Thoracic aorta (tissue), 2 donors: ENCODE measurements at regions not wholly inside any gene's neighbourhood (a gene's known extent, or its start where the extent isn't known, plus 50 kb on each side); places are given as distances from the start of the nearest gene placed in this dataset.
A peak's percentile ranks its signal among the peaks of the same experiment; 100 is the strongest.

ENCODE experiments used
- ATAC-seq: fragments of 150-250 bp; one replicate; pipeline ENCODE4 v1.8.0; 2017; ENCODE audit warnings: low read depth; ENCODE audit not compliant: insufficient number of reproducible peaks, low FRiP score
- DNase-seq: peaks from one replicate; pipeline ENCODE4 v3.0.0-alpha.2; 2020; ENCODE audit warnings: low spot score
- H3K27ac ChIP-seq, 2 donors: fragments of 200-600 bp; sonication (generic); 1 replicate in 1 of 2; 2 replicates in 1 of 2; pipeline ENCODE4 v1.5.1; 2016; ENCODE audit warnings: mild to moderate bottlenecking in 2 of 2, moderate library complexity in 2 of 2
- H3K27me3 ChIP-seq: fragments of 200-600 bp; sonication (generic); replicated peaks from 2 replicates; pipeline ENCODE4 v1.6.0; 2016; ENCODE audit warnings: mild to moderate bottlenecking; ENCODE audit not compliant: insufficient read depth
- H3K36me3 ChIP-seq: fragments of 200-600 bp; sonication (generic); one replicate; pipeline ENCODE4 v1.5.1; 2016
- H3K4me1 ChIP-seq, 2 donors: fragments of 200-600 bp; sonication (generic); 1 replicate in 1 of 2; 2 replicates in 1 of 2; pipeline versions ENCODE4 v1.5.1 to v1.6.0; 2016; ENCODE audit warnings: low read depth in 2 of 2, mild to moderate bottlenecking in 1 of 2; ENCODE audit not compliant: control insufficient read depth in 1 of 2
- H3K4me3 ChIP-seq: fragments of 200-600 bp; sonication (generic); 2 replicates; pipeline ENCODE4 v1.5.1; 2016; ENCODE audit warnings: mild to moderate bottlenecking
- H3K9me3 ChIP-seq: fragments of 200-600 bp; sonication (generic); 2 replicates; pipeline ENCODE4 v1.5.1; 2016
- TF ChIP-seq, protein P1 (sequence below): fragments of 200-600 bp; sonication (generic); IDR thresholded peaks from one replicate; pipeline ENCODE4 v1.5.1; 2019; ENCODE audit warnings: antibody characterized with exemption

DNA sequence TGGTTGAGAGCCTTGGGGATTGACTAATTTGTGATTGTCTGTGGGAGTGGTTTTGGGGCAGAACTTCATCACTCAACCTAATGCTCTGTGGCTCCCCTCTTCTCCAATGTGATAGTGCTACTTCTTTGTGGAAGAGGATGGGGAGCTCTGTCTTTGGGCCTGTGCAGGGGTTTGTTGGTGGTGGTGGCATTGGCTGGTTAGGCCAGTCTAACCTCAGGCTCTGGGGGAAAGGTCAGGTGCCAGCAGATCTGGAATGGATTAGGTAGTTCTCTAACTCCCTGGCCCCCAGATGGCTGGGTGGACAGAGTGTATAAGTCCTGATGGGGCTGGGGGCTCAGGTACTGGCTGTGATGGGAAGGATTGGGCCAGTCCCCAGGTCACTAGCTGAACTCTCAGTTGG lies 129.0 kb upstream of the CHD6 start:
- DNase-seq (no peak), ATAC-seq (no peak)
- no peak overlapping the region for H3K4me3 ChIP-seq
- TF ChIP-seq, protein P1, sequence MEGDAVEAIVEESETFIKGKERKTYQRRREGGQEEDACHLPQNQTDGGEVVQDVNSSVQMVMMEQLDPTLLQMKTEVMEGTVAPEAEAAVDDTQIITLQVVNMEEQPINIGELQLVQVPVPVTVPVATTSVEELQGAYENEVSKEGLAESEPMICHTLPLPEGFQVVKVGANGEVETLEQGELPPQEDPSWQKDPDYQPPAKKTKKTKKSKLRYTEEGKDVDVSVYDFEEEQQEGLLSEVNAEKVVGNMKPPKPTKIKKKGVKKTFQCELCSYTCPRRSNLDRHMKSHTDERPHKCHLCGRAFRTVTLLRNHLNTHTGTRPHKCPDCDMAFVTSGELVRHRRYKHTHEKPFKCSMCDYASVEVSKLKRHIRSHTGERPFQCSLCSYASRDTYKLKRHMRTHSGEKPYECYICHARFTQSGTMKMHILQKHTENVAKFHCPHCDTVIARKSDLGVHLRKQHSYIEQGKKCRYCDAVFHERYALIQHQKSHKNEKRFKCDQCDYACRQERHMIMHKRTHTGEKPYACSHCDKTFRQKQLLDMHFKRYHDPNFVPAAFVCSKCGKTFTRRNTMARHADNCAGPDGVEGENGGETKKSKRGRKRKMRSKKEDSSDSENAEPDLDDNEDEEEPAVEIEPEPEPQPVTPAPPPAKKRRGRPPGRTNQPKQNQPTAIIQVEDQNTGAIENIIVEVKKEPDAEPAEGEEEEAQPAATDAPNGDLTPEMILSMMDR = no peak
- H3K4me1 ChIP-seq = no peaks in the 10 kb centered on the region
- no peak overlapping the region for H3K27ac ChIP-seq
- H3K9me3 ChIP-seq = no peaks in the 10 kb centered on the region
- H3K36me3 ChIP-seq = no peaks in the 10 kb centered on the region
- no peaks in the 10 kb centered on the region for H3K27me3 ChIP-seq

- no peak overlapping the region for H3K4me3 ChIP-seq
- ATAC-seq (no peak), DNase-seq (no peak)
- no peaks in the 10 kb centered on the region for H3K36me3 ChIP-seq
- no peaks in the 10 kb centered on the region for H3K27me3 ChIP-seq
- TF ChIP-seq, protein P1 = no peak
- H3K4me1 ChIP-seq = no peaks in the 10 kb centered on the region
- no peak overlapping the region for H3K27ac ChIP-seq
- no peaks in the 10 kb centered on the region for H3K9me3 ChIP-seq
Observed at GRCh38 chr20:41746635-41747034, 128.5 kb upstream of the CHD6 start.

DNA sequence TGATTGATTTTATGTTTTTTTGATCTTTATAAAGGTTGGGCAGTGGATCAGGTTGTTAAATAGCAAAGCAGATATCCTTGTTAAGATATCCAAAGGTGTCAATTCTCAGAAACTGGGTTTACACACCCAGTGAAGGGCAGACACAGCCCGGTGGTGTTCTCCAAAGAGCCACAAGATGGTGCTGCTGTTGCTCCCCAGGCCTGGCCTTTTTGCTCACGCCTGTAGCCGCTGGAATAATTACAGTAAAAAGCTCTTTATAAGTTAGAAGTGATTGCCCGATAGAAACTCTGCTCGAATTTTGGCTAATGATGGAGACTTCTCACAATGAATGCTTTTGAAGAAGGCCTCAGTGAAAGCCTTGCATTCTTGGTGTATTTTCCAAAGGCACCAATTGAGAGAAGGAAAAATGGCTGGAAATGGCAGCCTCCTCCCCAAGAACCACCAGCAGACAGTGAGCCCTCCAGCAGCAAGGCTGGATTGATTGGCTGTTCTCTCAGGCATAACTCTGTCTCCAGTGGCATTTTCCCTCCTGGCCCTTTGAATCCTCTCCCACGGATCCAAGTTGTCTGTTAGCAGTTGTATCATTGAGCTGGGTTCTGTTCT lies 120.5 kb upstream of the CHD6 start:
- no peaks in the 10 kb centered on the region for H3K27me3 ChIP-seq
- no peak overlapping the region for H3K4me3 ChIP-seq
- ATAC-seq (no peak), DNase-seq (no peak)
- TF ChIP-seq, protein P1 = peak; percentile 61
- no peak overlapping the region for H3K27ac ChIP-seq
- H3K4me1 ChIP-seq = no peaks in the 10 kb centered on the region
- no peaks in the 10 kb centered on the region for H3K9me3 ChIP-seq
- H3K36me3 ChIP-seq = no peaks in the 10 kb centered on the region

GRCh38 chr20:41735949-41736348 lies 117.8 kb upstream of the CHD6 start:
- Histone ChIP-seq H3K36me3 (no peaks in the 10 kb centered on the region), H3K9me3 (no peaks in the 10 kb centered on the region), H3K27me3 (no peaks in the 10 kb centered on the region), H3K4me1 (no peaks in the 10 kb centered on the region), H3K27ac (no peak overlapping the region), H3K4me3 (no peak overlapping the region)
- no peak for ATAC-seq
- TF ChIP-seq, protein P1 = no peak
- DNase-seq = no peak

DNA sequence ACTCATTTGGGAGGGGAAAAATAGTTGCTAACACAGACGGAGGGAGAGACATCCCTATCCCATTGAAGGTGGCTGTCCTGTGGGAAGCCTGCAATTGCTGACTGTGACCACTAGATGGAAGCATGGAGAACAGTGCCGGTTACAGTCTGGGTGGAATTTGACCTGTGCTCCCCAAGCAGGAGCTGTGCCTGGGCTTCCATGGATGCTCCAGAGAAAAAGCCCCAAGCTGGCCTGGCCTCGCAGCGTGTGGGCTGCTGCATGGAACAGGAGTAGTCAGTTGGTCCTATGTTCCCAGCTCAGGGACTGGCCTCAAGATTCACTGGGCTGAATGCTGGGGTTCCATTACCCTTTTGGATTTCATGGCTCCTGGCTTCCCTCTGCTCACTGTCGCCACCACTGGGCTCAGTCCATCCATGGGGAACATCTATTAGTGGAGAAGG lies 116.3 kb upstream of the CHD6 start:
- no peaks in the 10 kb centered on the region for H3K36me3 ChIP-seq
- ATAC-seq (no peak), DNase-seq (no peak)
- no peak overlapping the region for H3K27ac ChIP-seq
- H3K4me1 ChIP-seq = no peaks in the 10 kb centered on the region
- no peaks in the 10 kb centered on the region for H3K27me3 ChIP-seq
- no peak overlapping the region for H3K4me3 ChIP-seq
- no peaks in the 10 kb centered on the region for H3K9me3 ChIP-seq
- TF ChIP-seq, protein P1 = peak; percentile 79
